HEK293T (cell line): ENCODE measurements at regions not wholly inside any gene's neighbourhood (a gene's known extent, or its start where the extent isn't known, plus 50 kb on each side); places are given as distances from the start of the nearest gene placed in this dataset.

Experiments
- BHLHE40 ChIP-seq: fragments of 450-650 bp; IDR thresholded peaks from 2 replicates; pipeline ENCODE4 v1.6.1; 2016; ENCODE audit warnings: mild to moderate bottlenecking, moderate library complexity, borderline replicate concordance
- ELF4 ChIP-seq: fragments of 450-650 bp; IDR thresholded peaks from 2 replicates; pipeline ENCODE4 v1.6.1; 2017; ENCODE audit warnings: antibody characterized with exemption
- FOXK2 ChIP-seq: fragments of 450-650 bp; IDR thresholded peaks from 2 replicates; pipeline ENCODE4 v1.6.1; 2016; ENCODE audit warnings: mild to moderate bottlenecking
- FOXM1 ChIP-seq: fragments of 450-650 bp; IDR thresholded peaks from 2 replicates; pipeline ENCODE4 v1.6.1; 2017; ENCODE audit warnings: mild to moderate bottlenecking, borderline replicate concordance
- HDGF ChIP-seq: fragments of 450-650 bp; IDR thresholded peaks from 2 replicates; pipeline ENCODE4 v1.6.1; 2017; ENCODE audit warnings: antibody characterized with exemption, borderline replicate concordance
- SP1 ChIP-seq: fragments of 450-650 bp; IDR thresholded peaks from 2 replicates; pipeline ENCODE4 v1.6.1; 2017
- TF ChIP-seq, protein P1 (sequence below): fragments of 450-650 bp; IDR thresholded peaks from 2 replicates; pipeline ENCODE4 v1.6.1; 2016

DNA sequence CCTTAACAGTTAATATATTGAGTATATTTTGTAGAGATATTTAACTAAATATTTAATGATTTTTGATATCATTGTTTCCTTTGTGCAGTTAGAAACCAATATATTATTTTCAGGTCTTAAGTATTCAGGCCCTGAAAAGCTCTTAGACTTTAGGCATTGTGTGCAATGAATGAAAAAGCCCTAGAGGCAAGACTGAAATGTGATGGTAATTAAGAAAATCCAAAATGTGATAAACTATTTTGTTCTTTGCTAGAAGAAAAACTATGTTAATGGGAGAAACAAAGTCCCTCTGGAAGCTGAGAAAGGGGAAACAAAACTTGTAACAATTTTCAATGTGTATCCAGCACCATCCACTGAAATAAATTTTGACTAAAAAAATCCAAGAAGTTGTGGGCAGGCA, 54.6 kb upstream of the SSR3 start:
- TF ChIP-seq FOXK2 (no peak), HDGF (no peak), SP1 (no peak), ELF4 (no peak), BHLHE40 (no peak), FOXM1 (no peak)
- TF ChIP-seq, protein P1, sequence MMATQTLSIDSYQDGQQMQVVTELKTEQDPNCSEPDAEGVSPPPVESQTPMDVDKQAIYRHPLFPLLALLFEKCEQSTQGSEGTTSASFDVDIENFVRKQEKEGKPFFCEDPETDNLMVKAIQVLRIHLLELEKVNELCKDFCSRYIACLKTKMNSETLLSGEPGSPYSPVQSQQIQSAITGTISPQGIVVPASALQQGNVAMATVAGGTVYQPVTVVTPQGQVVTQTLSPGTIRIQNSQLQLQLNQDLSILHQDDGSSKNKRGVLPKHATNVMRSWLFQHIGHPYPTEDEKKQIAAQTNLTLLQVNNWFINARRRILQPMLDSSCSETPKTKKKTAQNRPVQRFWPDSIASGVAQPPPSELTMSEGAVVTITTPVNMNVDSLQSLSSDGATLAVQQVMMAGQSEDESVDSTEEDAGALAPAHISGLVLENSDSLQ = no peak
